Skeletal muscle cell (primary cell): ENCODE measurements at regions not wholly inside any gene's neighbourhood (a gene's known extent, or its start where the extent isn't known, plus 50 kb on each side); places are given as distances from the start of the nearest gene placed in this dataset.

Source experiments
- DNase-seq: peaks from one replicate; pipeline ENCODE4 v3.0.0-alpha.2; 2010; ENCODE audit warnings: low read depth
- H3K4me3 ChIP-seq: 2 replicates; pipeline ENCODE4 v1.5.1; 2011; ENCODE audit warnings: low read depth, mild to moderate bottlenecking, control low read depth, low read length, moderate library complexity

- DNase-seq = no peak
These were observed 165.3 kb upstream of the PPP1R2C start for GRCh38 chrX:42943051-42943974.

GRCh38 chrX:42944381-42944998 is 166.5 kb upstream of the PPP1R2C start:
- H3K4me3 ChIP-seq = no peak overlapping the region
- no peak for DNase-seq

More at GRCh38 chrX:42943051-42943974, 165.3 kb upstream of the PPP1R2C start:
- no peak overlapping the region for H3K4me3 ChIP-seq

GRCh38 chrX:42946544-42947194 is 168.7 kb upstream of the PPP1R2C start:
- no peak for DNase-seq
- H3K4me3 ChIP-seq = no peak overlapping the region

- no peak for DNase-seq
These were observed 171.0 kb upstream of the PPP1R2C start for GRCh38 chrX:42948723-42949657.

GRCh38 chrX:42951747-42952146 is 173.8 kb upstream of the PPP1R2C start:
- no peak overlapping the region for H3K4me3 ChIP-seq
- DNase-seq = no peak

More at GRCh38 chrX:42948723-42949657, 171.0 kb upstream of the PPP1R2C start:
- H3K4me3 ChIP-seq = no peak overlapping the region

- DNase-seq = no peak
- no peak overlapping the region for H3K4me3 ChIP-seq
These were observed 174.7 kb upstream of the PPP1R2C start for GRCh38 chrX:42952621-42953020.

GRCh38 chrX:42954880-42955279 is 176.9 kb upstream of the PPP1R2C start:
- no peak for DNase-seq
- no peak overlapping the region for H3K4me3 ChIP-seq

GRCh38 chrX:42955349-42955748 is 177.4 kb upstream of the PPP1R2C start:
- DNase-seq = no peak
- no peak overlapping the region for H3K4me3 ChIP-seq

- DNase-seq = no peak
- H3K4me3 ChIP-seq = no peak overlapping the region
These were observed 189.8 kb upstream of the PPP1R2C start for GRCh38 chrX:42967681-42968300.

- DNase-seq = no peak
- no peak overlapping the region for H3K4me3 ChIP-seq
These were observed 195.4 kb upstream of the PPP1R2C start for GRCh38 chrX:42973321-42973720.

- H3K4me3 ChIP-seq = no peak overlapping the region
- no peak for DNase-seq
These were observed 197.9 kb upstream of the PPP1R2C start for GRCh38 chrX:42975906-42976305.

GRCh38 chrX:42976746-42977366 is 198.9 kb upstream of the PPP1R2C start:
- no peak overlapping the region for H3K4me3 ChIP-seq
- no peak for DNase-seq

- no peak for DNase-seq
These were observed 200.9 kb upstream of the PPP1R2C start for GRCh38 chrX:42978655-42979379.

GRCh38 chrX:42988700-42989099 is 210.7 kb upstream of the PPP1R2C start:
- DNase-seq = no peak
- H3K4me3 ChIP-seq = no peak overlapping the region

More at GRCh38 chrX:42978655-42979379, 200.9 kb upstream of the PPP1R2C start:
- H3K4me3 ChIP-seq = no peak overlapping the region

GRCh38 chrX:42992199-42992943 is 214.4 kb upstream of the PPP1R2C start:
- DNase-seq = no peak
- no peak overlapping the region for H3K4me3 ChIP-seq

GRCh38 chrX:42996861-42997260 is 218.9 kb upstream of the PPP1R2C start:
- DNase-seq = no peak
- H3K4me3 ChIP-seq = no peak overlapping the region

- no peak overlapping the region for H3K4me3 ChIP-seq
- DNase-seq = no peak
These were observed 222.2 kb upstream of the PPP1R2C start for GRCh38 chrX:43000121-43000520.
